ENCODE measurements at regions not wholly inside any gene's neighbourhood (a gene's known extent, or its start where the extent isn't known, plus 50 kb on each side); places are given as distances from the start of the nearest gene placed in this dataset.

- TF ChIP-seq CTCF (IDR thresholded peaks at IDR 0.05) (no peak), POLR2A (IDR thresholded peaks at IDR 0.05) (no peak)
Measured at GRCh38 chr10:7480742-7481367, 70.0 kb upstream of the SFMBT2 start.

Measured in breast epithelium (tissue), 3 donors.